Large intestine (tissue), 3 donors: ENCODE measurements at regions not wholly inside any gene's neighbourhood (a gene's known extent, or its start where the extent isn't known, plus 50 kb on each side); places are given as distances from the start of the nearest gene placed in this dataset.

ENCODE experiments used
- DNase-seq, 2 donors: peaks; one replicate each; pipeline versions ENCODE4 v3.0.0 to v3.0.0-alpha.2; 2013
- H3K27ac ChIP-seq: one replicate; pipeline ENCODE4 v1.5.1; 2013; ENCODE audit warnings: low read length
- H3K27me3 ChIP-seq: 2 replicates; pipeline ENCODE4 v1.6.1; 2013; ENCODE audit warnings: low read length; ENCODE audit not compliant: control insufficient read depth, insufficient read depth
- H3K36me3 ChIP-seq: 2 replicates; pipeline ENCODE4 v1.6.1; 2013; ENCODE audit warnings: low read length; ENCODE audit not compliant: control insufficient read depth, insufficient read depth
- H3K4me1 ChIP-seq: one replicate; pipeline ENCODE4 v1.6.1; 2013; ENCODE audit warnings: low read length; ENCODE audit not compliant: control insufficient read depth, insufficient read depth
- H3K4me3 ChIP-seq: one replicate; pipeline ENCODE4 v1.5.1; 2013; ENCODE audit warnings: low read length
- H3K9me3 ChIP-seq: one replicate; pipeline ENCODE4 v1.6.1; 2013; ENCODE audit warnings: mild to moderate bottlenecking, low read depth, low read length, moderate library complexity; ENCODE audit not compliant: control insufficient read depth
- WGBS: methylation state at CpG from one replicate; pipeline ENCODE4 v1.1.5; 2013; ENCODE audit warnings: low lambda C conversion rate; ENCODE audit not compliant: insufficient coverage; 5-methylcytosine and 5-hydroxymethylcytosine counted together

- Histone ChIP-seq H3K27ac (no peak overlapping the region), H3K9me3 (no peaks in the 10 kb centered on the region), H3K4me1 (no peaks in the 10 kb centered on the region), H3K36me3 (no peaks in the 10 kb centered on the region), H3K27me3 (peaks cover 10% of the 10 kb centered on the region), H3K4me3 (no peak overlapping the region)
- DNase-seq: no peak
- WGBS: 60% methylated on average over 1 of the region's 6 CpGs
These were observed 80.4 kb downstream of the HSPH1 start for GRCh38 chr13:31081316-31081715.

DNA sequence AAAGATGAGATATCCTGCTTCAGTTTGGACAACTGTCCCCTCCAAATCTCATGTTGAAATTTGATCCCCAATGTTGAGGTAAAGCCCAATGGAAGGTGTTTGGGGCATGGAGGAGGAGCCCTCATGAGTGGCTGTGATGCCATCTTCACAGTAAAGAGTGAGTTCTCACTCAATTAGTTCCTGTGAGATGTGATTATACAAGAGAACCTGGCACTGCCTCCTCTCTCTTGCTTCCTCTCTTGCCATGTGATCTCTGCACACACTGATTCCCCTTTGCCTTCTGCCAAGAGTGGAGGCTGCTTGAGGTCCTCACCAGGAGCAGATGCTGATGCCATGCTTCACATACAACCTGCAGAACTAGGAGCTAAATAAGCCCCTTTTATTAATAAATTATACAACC lies 86.9 kb downstream of the HSPH1 start:
- Histone ChIP-seq H3K27me3 (peaks cover 9% of the 10 kb centered on the region), H3K36me3 (no peaks in the 10 kb centered on the region), H3K4me3 (no peak overlapping the region), H3K9me3 (no peaks in the 10 kb centered on the region), H3K27ac (no peak overlapping the region), H3K4me1 (no peaks in the 10 kb centered on the region)
- no peak for DNase-seq

DNA sequence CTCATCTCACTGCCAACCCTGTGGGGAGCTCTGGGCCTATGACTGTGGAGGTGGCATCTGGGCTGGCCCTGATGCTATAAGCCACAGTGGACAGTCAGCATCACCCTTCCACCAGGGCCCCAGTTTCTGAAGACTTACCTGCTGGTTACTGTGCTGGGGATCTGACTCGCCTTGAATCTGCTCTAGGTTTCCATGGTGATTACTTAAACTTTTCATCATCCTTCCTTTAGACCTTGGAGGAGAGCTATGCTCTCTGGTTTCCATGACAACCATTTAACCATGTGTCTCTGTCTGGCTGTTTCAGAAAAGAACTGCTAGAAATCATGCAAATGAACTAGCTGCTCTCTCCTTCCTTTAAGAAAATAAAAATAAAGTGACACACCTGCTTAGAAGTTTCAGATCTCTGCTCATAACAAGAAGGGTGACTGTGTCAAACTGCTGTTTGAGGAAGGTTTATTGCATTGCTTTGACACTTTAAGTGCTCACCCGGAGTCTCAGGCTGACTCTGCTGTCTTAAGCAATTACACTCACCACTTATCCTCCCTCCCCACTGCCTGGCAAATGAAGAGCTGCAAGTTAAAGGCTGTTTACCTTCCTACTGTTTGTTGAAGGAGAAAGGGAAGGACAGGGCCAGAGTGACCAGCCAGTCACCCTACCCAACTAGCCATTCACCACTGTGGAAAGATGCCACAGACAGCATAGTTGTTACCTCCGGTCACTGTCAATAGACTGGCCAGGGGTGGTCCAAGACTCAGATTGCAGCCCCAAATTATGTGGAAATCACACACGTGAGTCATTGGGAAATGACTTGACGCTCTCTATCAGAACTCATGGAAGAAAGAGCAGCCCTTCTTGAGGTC lies 87.6 kb downstream of the HSPH1 start:
- Histone ChIP-seq H3K27ac (no peak overlapping the region), H3K9me3 (no peaks in the 10 kb centered on the region), H3K27me3 (peaks cover 9% of the 10 kb centered on the region), H3K4me1 (no peaks in the 10 kb centered on the region), H3K36me3 (no peaks in the 10 kb centered on the region), H3K4me3 (no peak overlapping the region)
- DNase-seq: no peak
- 0% methylated on average over 1 of the region's 5 CpGs for WGBS

DNA sequence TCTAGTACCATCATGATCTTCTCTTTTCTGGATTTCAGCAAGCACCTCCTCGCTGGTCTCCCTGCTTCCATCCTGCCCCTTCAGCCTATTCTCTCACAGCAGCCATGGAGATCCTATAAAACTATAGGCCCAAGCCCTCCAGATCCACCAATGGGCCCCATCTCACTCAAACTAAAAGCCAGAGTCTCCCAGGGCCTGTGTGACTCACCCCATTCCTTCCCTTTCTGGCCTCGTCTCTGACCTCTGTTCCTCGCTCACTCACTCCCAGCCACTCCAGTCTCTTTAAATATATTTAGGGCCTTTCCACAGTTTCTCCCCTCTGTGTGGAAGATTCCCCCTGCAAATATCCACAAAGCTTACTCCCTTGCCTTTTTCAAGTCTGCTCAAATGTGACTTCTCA lies 89.7 kb downstream of the HSPH1 start:
- H3K4me3 ChIP-seq: no peak overlapping the region

GRCh38 chr13:31069808-31070534 lies 91.7 kb downstream of the HSPH1 start:
- no peak overlapping the region for H3K4me3 ChIP-seq
- WGBS: no CpG with 5 or more reads among the region's 4 CpGs
- DNase-seq: no peak
- H3K36me3 ChIP-seq: no peaks in the 10 kb centered on the region
- no peaks in the 10 kb centered on the region for H3K4me1 ChIP-seq
- H3K9me3 ChIP-seq: no peaks in the 10 kb centered on the region
- no peak overlapping the region for H3K27ac ChIP-seq
- peaks cover 2% of the 10 kb centered on the region for H3K27me3 ChIP-seq

More for the DNA sequence above, 89.7 kb downstream of the HSPH1 start:
- 92% methylated on average over 2 of the region's 3 CpGs for WGBS
- Histone ChIP-seq H3K36me3 (no peaks in the 10 kb centered on the region), H3K27me3 (peaks cover 6% of the 10 kb centered on the region), H3K9me3 (no peaks in the 10 kb centered on the region), H3K27ac (no peak overlapping the region), H3K4me1 (no peaks in the 10 kb centered on the region)
- DNase-seq: no peak

DNA sequence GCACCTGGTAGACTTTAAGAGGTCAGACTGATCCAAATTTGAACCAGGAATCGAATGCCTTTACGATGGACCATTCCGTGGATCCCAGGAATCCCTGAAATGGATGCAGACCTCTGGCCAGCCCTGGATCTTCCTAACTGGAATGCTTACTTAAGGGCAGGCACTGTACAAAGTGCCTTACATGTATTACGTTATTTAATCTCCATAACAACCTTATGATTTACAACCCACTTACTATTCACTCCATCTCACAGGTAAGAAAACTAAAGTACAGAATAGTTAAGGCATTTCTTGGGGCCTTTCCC lies 93.6 kb downstream of the HSPH1 start:
- no CpG with 5 or more reads among the region's 4 CpGs for WGBS
- no peaks in the 10 kb centered on the region for H3K27me3 ChIP-seq
- no peaks in the 10 kb centered on the region for H3K36me3 ChIP-seq
- H3K27ac ChIP-seq: no peak overlapping the region
- no peak for DNase-seq
- H3K4me3 ChIP-seq: no peak overlapping the region
- H3K9me3 ChIP-seq: no peaks in the 10 kb centered on the region
- H3K4me1 ChIP-seq: no peaks in the 10 kb centered on the region

DNA sequence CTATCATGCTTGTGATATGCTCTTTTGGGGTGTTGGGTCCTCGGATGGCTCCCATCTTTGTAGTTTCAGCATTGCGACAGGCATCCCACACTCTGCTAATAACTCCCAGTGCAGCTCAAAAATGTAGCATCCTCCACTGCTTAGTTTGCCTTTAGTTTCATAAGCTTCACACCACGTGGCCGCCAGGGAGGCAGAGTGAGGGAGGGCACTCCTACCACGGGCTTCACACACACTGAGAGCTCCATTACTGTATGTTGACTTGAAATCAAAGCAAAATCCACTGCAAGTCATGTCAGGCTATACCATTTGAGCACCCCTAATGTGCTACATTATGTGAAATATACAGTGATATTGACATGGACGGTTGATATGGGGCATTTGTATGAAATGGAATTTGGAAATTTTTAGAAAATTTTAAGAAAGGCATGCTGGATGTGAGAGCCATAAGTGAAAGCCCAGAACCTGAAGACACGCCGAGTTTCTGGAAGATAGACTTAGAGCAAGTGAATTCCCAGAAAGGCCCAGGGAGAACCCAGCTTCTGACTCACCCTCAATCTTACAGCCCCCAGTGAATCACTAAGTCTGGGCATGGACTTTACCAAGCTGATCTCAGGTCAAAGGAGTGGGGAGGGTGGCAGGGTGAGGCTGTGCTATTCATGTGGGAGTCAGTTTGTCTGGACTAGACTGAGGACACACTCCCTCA lies 94.1 kb downstream of the HSPH1 start:
- Histone ChIP-seq H3K36me3 (no peaks in the 10 kb centered on the region), H3K27me3 (no peaks in the 10 kb centered on the region)
- 100% methylated on average over 1 of the region's 8 CpGs for WGBS

DNA sequence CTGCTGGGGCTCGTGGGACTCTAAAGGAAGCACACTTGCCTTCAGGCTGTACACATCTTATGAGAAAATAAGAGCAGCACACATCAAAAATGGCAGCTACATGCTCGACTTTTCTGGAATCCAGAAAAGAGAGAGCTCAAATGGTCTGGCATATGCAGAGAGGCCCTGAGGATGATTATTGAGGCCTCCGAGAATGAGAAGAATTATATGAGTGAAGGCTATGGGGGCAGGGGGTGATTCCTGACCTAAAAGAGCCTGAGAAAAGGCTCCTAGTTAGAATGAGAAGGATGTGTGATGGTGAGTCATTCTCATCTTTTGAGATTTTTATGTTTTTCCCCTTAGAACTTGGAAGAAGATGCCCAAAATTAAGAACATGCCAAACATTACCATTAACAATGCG lies 97.1 kb downstream of the HSPH1 start:
- no peaks in the 10 kb centered on the region for H3K9me3 ChIP-seq
- WGBS: 86% methylated on average over 1 of the region's 4 CpGs
- no peaks in the 10 kb centered on the region for H3K4me1 ChIP-seq
- DNase-seq: no peak
- no peaks in the 10 kb centered on the region for H3K27me3 ChIP-seq
- no peak overlapping the region for H3K27ac ChIP-seq
- H3K36me3 ChIP-seq: no peaks in the 10 kb centered on the region
- H3K4me3 ChIP-seq: no peak overlapping the region

More for the DNA sequence above, 94.1 kb downstream of the HSPH1 start:
- no peaks in the 10 kb centered on the region for H3K9me3 ChIP-seq
- no peak overlapping the region for H3K27ac ChIP-seq
- no peaks in the 10 kb centered on the region for H3K4me1 ChIP-seq
- no peak for DNase-seq
- no peak overlapping the region for H3K4me3 ChIP-seq

- DNase-seq: no peak
- no CpG with 5 or more reads among the region's 1 CpG for WGBS
These were observed 97.9 kb downstream of the HSPH1 start for GRCh38 chr13:31063772-31064171.

DNA sequence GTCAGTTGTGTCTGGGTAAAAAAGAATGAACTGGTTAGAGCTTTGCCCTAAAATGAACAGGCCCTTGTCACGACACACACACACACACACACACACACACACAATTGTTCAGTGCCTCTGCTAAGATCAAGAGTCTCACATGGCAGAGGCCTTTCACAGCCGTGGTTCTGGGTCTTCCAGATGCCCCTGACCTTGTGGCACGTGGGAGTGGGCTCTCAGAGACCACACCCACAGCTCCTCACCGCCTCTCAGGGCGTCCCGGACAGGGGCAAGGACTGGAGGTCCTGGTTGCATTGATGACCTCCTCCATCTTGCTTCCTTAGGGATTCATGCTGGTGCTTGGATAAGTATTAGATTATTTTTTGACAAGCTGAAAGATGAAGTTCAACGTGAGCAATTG lies 101.0 kb downstream of the HSPH1 start:
- no peak for DNase-seq
- Histone ChIP-seq H3K27ac (no peak overlapping the region), H3K27me3 (no peaks in the 10 kb centered on the region), H3K36me3 (no peaks in the 10 kb centered on the region), H3K4me1 (no peaks in the 10 kb centered on the region), H3K4me3 (no peak overlapping the region), H3K9me3 (no peaks in the 10 kb centered on the region)
- WGBS: no CpG with 5 or more reads among the region's 7 CpGs

More at GRCh38 chr13:31063772-31064171, 97.9 kb downstream of the HSPH1 start:
- H3K27ac ChIP-seq: no peak overlapping the region
- no peaks in the 10 kb centered on the region for H3K36me3 ChIP-seq
- H3K4me1 ChIP-seq: no peaks in the 10 kb centered on the region
- H3K4me3 ChIP-seq: no peak overlapping the region
- no peaks in the 10 kb centered on the region for H3K27me3 ChIP-seq
- no peaks in the 10 kb centered on the region for H3K9me3 ChIP-seq
